HCT116 (cell line): ENCODE measurements at regions not wholly inside any gene's neighbourhood (a gene's known extent, or its start where the extent isn't known, plus 50 kb on each side); places are given as distances from the start of the nearest gene placed in this dataset.

Experiments
- ATAC-seq: fragments of 200-7000 bp; cut with Tn5 transposase; 2 replicates; pipeline ENCODE4 v1.9.1; 2020; ENCODE audit warnings: mild to moderate bottlenecking, moderate library complexity
- BruUV-seq: library from RNA; stranded (reverse); fragments of 400-500 nt; replicated peaks from 2 replicates; lab custom pipeline; 2021; lab: Mats Ljungman, UMichigan
- CTCF ChIA-PET: fragments of 300-600 bp; sonication (Branson Sonifier 250); formaldehyde crosslinking; loops from one replicate; lab custom pipeline; 2021; ENCODE audit warnings: antibody characterized with exemption; lab: Charles Lee
- POLR2A ChIA-PET: fragments of 300-600, 350-600 bp; sonication (Branson Sonifier 250); formaldehyde crosslinking; loops from one replicate; lab custom pipeline; 2021; ENCODE audit warnings: antibody characterized with exemption; lab: Charles Lee
- RAD21 ChIA-PET, 2 experiments: fragments of 300-600 bp; sonication (Branson Sonifier 250); formaldehyde crosslinking; loops; one replicate each; lab custom pipeline; 2023; ENCODE audit warnings: low total read pairs in 2 of 2; ENCODE audit not compliant: uncharacterized antibody in 2 of 2, unreplicated experiment in 2 of 2, low non-redundant PET in 1 of 2; lab: Charles Lee
- DNase-seq: peaks from one replicate; pipeline ENCODE4 v3.0.0-alpha.2; 2010; ENCODE audit warnings: low read depth, low spot score
- H2AFZ ChIP-seq: fragments of 200-600 bp; shearing (Covaris generic), sonication (generic); 2 replicates; pipeline ENCODE4 v1.6.1; 2017; ENCODE audit warnings: low read depth, mixed run types, mixed read lengths, antibody characterized with exemption, low read length; ENCODE audit not compliant: poor library complexity, severe bottlenecking
- H3K27ac ChIP-seq: 2 replicates; pipeline ENCODE4 v1.5.1; 2012; ENCODE audit warnings: low read depth, low read length
- H3K27me3 ChIP-seq: fragments of 200-600 bp; sonication (generic); 2 replicates; pipeline ENCODE4 v1.6.1; 2016; ENCODE audit warnings: mixed run types, low read length, mixed read lengths; ENCODE audit not compliant: insufficient read depth
- H3K36me3 ChIP-seq, 2 experiments: fragments of 200-500 bp in 1 of 2; fragments of 200-600 bp in 1 of 2; sonication (Bioruptor generic) in 1 of 2; sonication (generic) in 1 of 2; 2 replicates each; pipeline versions ENCODE4 v1.5.1 to v1.6.1; 2014 to 2016; ENCODE audit warnings: low read length in 2 of 2, inconsistent platforms in 1 of 2, mixed read lengths in 1 of 2, mixed run types in 1 of 2; ENCODE audit not compliant: insufficient read depth in 2 of 2, control insufficient read depth in 1 of 2
- H3K4me1 ChIP-seq, 2 experiments: fragments of 200-600 bp in 1 of 2; sonication (generic) in 1 of 2; 2 replicates each; pipeline versions ENCODE4 v1.5.1 to v1.6.1; 2012 to 2017; ENCODE audit warnings: low read length in 2 of 2, inconsistent platforms in 1 of 2, mild to moderate bottlenecking in 1 of 2, mixed read lengths in 1 of 2, mixed run types in 1 of 2, moderate library complexity in 1 of 2; ENCODE audit not compliant: insufficient read depth in 2 of 2, control insufficient read depth in 1 of 2
- H3K4me2 ChIP-seq: fragments of 200-600 bp; sonication (generic); 2 replicates; pipeline ENCODE4 v1.6.1; 2017; ENCODE audit warnings: mixed run types, low read length, mixed read lengths
- H3K4me3 ChIP-seq, 2 experiments: fragments of 200-600 bp in 1 of 2; sonication (generic) in 1 of 2; replicated peaks in 1 of 2; 2 replicates each; pipeline ENCODE4 v1.5.1; 2011 to 2016; ENCODE audit warnings: low read length in 2 of 2, control low read depth in 1 of 2, low read depth in 1 of 2, mild to moderate bottlenecking in 1 of 2, mixed read lengths in 1 of 2, mixed run types in 1 of 2
- H3K79me2 ChIP-seq: fragments of 200-600 bp; sonication (generic); 2 replicates; pipeline ENCODE4 v1.6.1; 2017; ENCODE audit warnings: mild to moderate bottlenecking, mixed run types, low read length, moderate library complexity, mixed read lengths; ENCODE audit not compliant: insufficient read depth
- H3K9ac ChIP-seq: fragments of 200-600 bp; sonication (generic); 2 replicates; pipeline ENCODE4 v1.6.1; 2016; ENCODE audit warnings: low read length, mixed read lengths
- H3K9me2 ChIP-seq: fragments of 200-600 bp; sonication (generic), shearing (Covaris generic); 2 replicates; pipeline ENCODE4 v1.6.1; 2017; ENCODE audit warnings: mixed run types, mild to moderate bottlenecking, moderate library complexity; ENCODE audit not compliant: insufficient read depth
- H3K9me3 ChIP-seq, 2 experiments: fragments of 200-500 bp in 1 of 2; fragments of 200-600 bp in 1 of 2; sonication (Bioruptor generic) in 1 of 2; sonication (generic) in 1 of 2; 2 replicates each; pipeline ENCODE4 v1.6.1; 2014 to 2017; ENCODE audit warnings: low read length in 2 of 2, mixed read lengths in 2 of 2, inconsistent platforms in 1 of 2, low read depth in 1 of 2, mild to moderate bottlenecking in 1 of 2, mixed run types in 1 of 2, moderate library complexity in 1 of 2; ENCODE audit not compliant: control insufficient read depth in 1 of 2, insufficient read depth in 1 of 2
- H4K20me1 ChIP-seq: fragments of 200-600 bp; sonication (generic), shearing (Covaris generic); 2 replicates; pipeline ENCODE4 v1.6.1; 2017; ENCODE audit warnings: mixed run types, mild to moderate bottlenecking, moderate library complexity; ENCODE audit not compliant: insufficient read depth
- ATF3 ChIP-seq: IDR thresholded peaks from 2 replicates; pipeline ENCODE4 v1.6.1; 2012
- CBX3 ChIP-seq: IDR thresholded peaks from 2 replicates; pipeline ENCODE4 v1.6.1; 2012; ENCODE audit warnings: low read depth
- CEBPB ChIP-seq: IDR thresholded peaks from 2 replicates; pipeline ENCODE4 v1.6.1; 2012; ENCODE audit warnings: low read depth
- ELF1 ChIP-seq: IDR thresholded peaks from 2 replicates; pipeline ENCODE4 v1.6.1; 2012; ENCODE audit warnings: low read depth, borderline replicate concordance
- EZH2 ChIP-seq: fragments of 200-600 bp; sonication (generic); IDR thresholded peaks from 2 replicates; pipeline ENCODE4 v1.6.1; 2017; ENCODE audit warnings: antibody characterized with exemption, mixed run types
- EZH2phosphoT487 ChIP-seq: fragments of 200-600 bp; IDR thresholded peaks from 2 replicates; pipeline ENCODE4 v1.6.1; 2018; ENCODE audit warnings: antibody characterized with exemption, borderline replicate concordance
- JUND ChIP-seq: IDR thresholded peaks from 2 replicates; pipeline ENCODE4 v1.6.1; 2012
- POLR2A ChIP-seq: IDR thresholded peaks from 2 replicates; pipeline ENCODE4 v1.7.0; 2011; ENCODE audit warnings: borderline replicate concordance; ENCODE audit not compliant: insufficient read depth, insufficient read length; ENCODE audit errors: extremely low read depth
- POLR2AphosphoS5 ChIP-seq: IDR thresholded peaks from 2 replicates; pipeline ENCODE4 v1.6.1; 2011; ENCODE audit warnings: mild to moderate bottlenecking, low read depth, low read length, moderate library complexity
- REST ChIP-seq: IDR thresholded peaks from 2 replicates; pipeline ENCODE4 v1.6.1; 2012; ENCODE audit warnings: low read depth
- SRF ChIP-seq: IDR thresholded peaks from 2 replicates; pipeline ENCODE4 v1.6.1; 2012; ENCODE audit warnings: low read depth
- YY1 ChIP-seq: IDR thresholded peaks from 2 replicates; pipeline ENCODE4 v1.6.1; 2011; ENCODE audit warnings: low read length, low read depth, moderate library complexity, mild to moderate bottlenecking; ENCODE audit not compliant: insufficient replicate concordance; ENCODE audit errors: extremely low read depth
- ZFX ChIP-seq: fragments of 450-650 bp; IDR thresholded peaks from 2 replicates; pipeline ENCODE4 v1.6.1; 2017
- ZNF274 ChIP-seq: fragments of 200-500 bp; sonication (Bioruptor generic); IDR thresholded peaks from 2 replicates; pipeline ENCODE4 v1.6.1; 2014; ENCODE audit warnings: mild to moderate bottlenecking, low read depth, low read length, inconsistent platforms
- intact Hi-C: fragments of 100-400 bp; cut with micrococcal nuclease; formaldehyde crosslinking; loops from 2 replicates; pipeline ENCODE4 v1.10.0; 2022
- TF ChIP-seq, protein P1 (sequence below): IDR thresholded peaks from 2 replicates; pipeline ENCODE4 v1.6.1; 2012
- TF ChIP-seq, protein P2 (sequence below), 3 experiments: fragments of 200-600 bp in 1 of 3; sonication (generic) in 1 of 3; IDR thresholded peaks in 2 of 3; conservative IDR thresholded peaks in 1 of 3; 2 replicates each; pipeline ENCODE4 v1.5.1; 2012 to 2017; ENCODE audit warnings: low read depth in 2 of 3, low read length in 2 of 3, antibody characterized with exemption in 1 of 3, borderline replicate concordance in 1 of 3, control low read depth in 1 of 3, mild to moderate bottlenecking in 1 of 3, mixed read lengths in 1 of 3, mixed run types in 1 of 3, moderate library complexity in 1 of 3; ENCODE audit not compliant: insufficient read depth in 1 of 3

- H3K4me2 ChIP-seq: peak overlapping the region; percentile 71
- ATAC-seq: no peak
- no peaks in the 10 kb centered on the region for H3K27me3 ChIP-seq
- ChIA-PET POLR2A (interaction anchor here (0.7 kb wide), 1 partner anchor 35 kb away, joined by 4 read pairs; no protein-coding TSS in a partner anchor), RAD21 (no interaction called here), CTCF (interaction anchor here (1.1 kb wide), 2 partner anchors 40 to 45 kb away, joined by 4 read pairs; no protein-coding TSS in a partner anchor)
- no peak for DNase-seq
- H3K9me3 ChIP-seq: no peaks in the 10 kb centered on the region
- no peaks in the 10 kb centered on the region for H3K36me3 ChIP-seq
- peaks cover 7 to 26% of the 10 kb centered on the region in 2 experiments; a peak in 3 of 4 replicates for H3K4me1 ChIP-seq
- intact Hi-C loops: no loop called here
- peak overlapping the region in 1 of 2 experiments; percentile 39; a peak in 2 of 4 replicates for H3K4me3 ChIP-seq
- no peaks in the 10 kb centered on the region for H3K9me2 ChIP-seq
- H3K27ac ChIP-seq: no peak overlapping the region
- H2AFZ ChIP-seq: peak overlapping the region; percentile 98
- no TSS peak for BruUV-seq
- no peaks in the 10 kb centered on the region for H4K20me1 ChIP-seq
- TF ChIP-seq EZH2 (no peak), ELF1 (no peak), SRF (no peak), EZH2phosphoT487 (no peak)
- TF ChIP-seq, protein P1, sequence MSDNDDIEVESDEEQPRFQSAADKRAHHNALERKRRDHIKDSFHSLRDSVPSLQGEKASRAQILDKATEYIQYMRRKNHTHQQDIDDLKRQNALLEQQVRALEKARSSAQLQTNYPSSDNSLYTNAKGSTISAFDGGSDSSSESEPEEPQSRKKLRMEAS: no peak
- H3K9ac ChIP-seq: no peak overlapping the region
- no peaks in the 10 kb centered on the region for H3K79me2 ChIP-seq
These were observed 91.4 kb downstream of the PRLHR start for GRCh38 chr10:118504044-118504443.

DNA sequence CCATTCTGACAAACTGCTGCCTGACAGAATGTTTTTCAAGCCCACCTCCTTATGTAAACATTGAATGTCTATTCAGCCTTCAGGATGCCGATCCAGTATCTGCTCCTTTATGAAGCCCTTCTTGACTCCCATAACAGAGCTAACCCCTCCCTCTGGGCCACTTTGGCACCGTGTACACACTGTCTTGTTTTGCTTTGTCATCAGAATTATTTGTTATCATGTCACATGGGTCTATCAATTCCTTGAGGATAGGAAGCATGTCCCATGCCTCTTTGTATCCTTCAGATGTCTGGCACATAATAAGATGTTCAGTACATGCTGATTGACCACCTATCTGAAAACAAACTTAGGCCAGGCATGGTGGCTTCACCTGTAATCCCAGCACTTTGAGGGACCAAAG is 92.3 kb downstream of the PRLHR start:
- H3K4me1 ChIP-seq: peaks cover 7 to 26% of the 10 kb centered on the region in 2 experiments; a peak in 3 of 4 replicates
- ChIA-PET RAD21 (no interaction called here), CTCF (no interaction called here), POLR2A (no interaction called here)
- DNase-seq (no peak), ATAC-seq (no peak)
- no peaks in the 10 kb centered on the region for H3K27me3 ChIP-seq
- no peaks in the 10 kb centered on the region for H4K20me1 ChIP-seq
- intact Hi-C loops: no loop called here
- no peak overlapping the region for H3K27ac ChIP-seq
- BruUV-seq: no TSS peak
- H2AFZ ChIP-seq: no peak overlapping the region
- no peaks in the 10 kb centered on the region for H3K79me2 ChIP-seq
- no peak overlapping the region for H3K4me2 ChIP-seq
- H3K9me2 ChIP-seq: no peaks in the 10 kb centered on the region
- H3K36me3 ChIP-seq: no peaks in the 10 kb centered on the region
- no peak overlapping the region for H3K4me3 ChIP-seq
- H3K9ac ChIP-seq: no peak overlapping the region
- H3K9me3 ChIP-seq: no peaks in the 10 kb centered on the region
- no peak for TF ChIP-seq YY1
- TF ChIP-seq ZNF274: no peak
- TF ChIP-seq ZFX: no peak
- TF ChIP-seq POLR2AphosphoS5: no peak
- TF ChIP-seq REST: no peak
- TF ChIP-seq POLR2A: no peak
- TF ChIP-seq, protein P2, sequence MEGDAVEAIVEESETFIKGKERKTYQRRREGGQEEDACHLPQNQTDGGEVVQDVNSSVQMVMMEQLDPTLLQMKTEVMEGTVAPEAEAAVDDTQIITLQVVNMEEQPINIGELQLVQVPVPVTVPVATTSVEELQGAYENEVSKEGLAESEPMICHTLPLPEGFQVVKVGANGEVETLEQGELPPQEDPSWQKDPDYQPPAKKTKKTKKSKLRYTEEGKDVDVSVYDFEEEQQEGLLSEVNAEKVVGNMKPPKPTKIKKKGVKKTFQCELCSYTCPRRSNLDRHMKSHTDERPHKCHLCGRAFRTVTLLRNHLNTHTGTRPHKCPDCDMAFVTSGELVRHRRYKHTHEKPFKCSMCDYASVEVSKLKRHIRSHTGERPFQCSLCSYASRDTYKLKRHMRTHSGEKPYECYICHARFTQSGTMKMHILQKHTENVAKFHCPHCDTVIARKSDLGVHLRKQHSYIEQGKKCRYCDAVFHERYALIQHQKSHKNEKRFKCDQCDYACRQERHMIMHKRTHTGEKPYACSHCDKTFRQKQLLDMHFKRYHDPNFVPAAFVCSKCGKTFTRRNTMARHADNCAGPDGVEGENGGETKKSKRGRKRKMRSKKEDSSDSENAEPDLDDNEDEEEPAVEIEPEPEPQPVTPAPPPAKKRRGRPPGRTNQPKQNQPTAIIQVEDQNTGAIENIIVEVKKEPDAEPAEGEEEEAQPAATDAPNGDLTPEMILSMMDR (IDR thresholded peaks at IDR 0.05 in 2 of 3, conservative IDR thresholded peaks at IDR 0.05 in 1 of 3; ENCODE audit: borderline replicate concordance in 1 of 3, insufficient read depth in 1 of 3, low read depth in 2 of 3, low read length in 2 of 3): no peak
- TF ChIP-seq JUND: no peak
- TF ChIP-seq ATF3: no peak
- TF ChIP-seq ELF1: no peak
- TF ChIP-seq, protein P1: no peak
- TF ChIP-seq CBX3: no peak
- no peak for TF ChIP-seq CEBPB
